HCT116 (cell line): ENCODE measurements at regions not wholly inside any gene's neighbourhood (a gene's known extent, or its start where the extent isn't known, plus 50 kb on each side); places are given as distances from the start of the nearest gene placed in this dataset.

Experiments
- ATAC-seq: fragments of 200-7000 bp; cut with Tn5 transposase; 2 replicates; pipeline ENCODE4 v1.9.1; 2020; ENCODE audit warnings: mild to moderate bottlenecking, moderate library complexity
- BruUV-seq: library from RNA; stranded (reverse); fragments of 400-500 nt; replicated peaks from 2 replicates; lab custom pipeline; 2021; lab: Mats Ljungman, UMichigan
- CTCF ChIA-PET: fragments of 300-600 bp; sonication (Branson Sonifier 250); formaldehyde crosslinking; loops from one replicate; lab custom pipeline; 2021; ENCODE audit warnings: antibody characterized with exemption; lab: Charles Lee
- POLR2A ChIA-PET: fragments of 300-600, 350-600 bp; sonication (Branson Sonifier 250); formaldehyde crosslinking; loops from one replicate; lab custom pipeline; 2021; ENCODE audit warnings: antibody characterized with exemption; lab: Charles Lee
- RAD21 ChIA-PET, 2 experiments: fragments of 300-600 bp; sonication (Branson Sonifier 250); formaldehyde crosslinking; loops; one replicate each; lab custom pipeline; 2023; ENCODE audit warnings: low total read pairs in 2 of 2; ENCODE audit not compliant: uncharacterized antibody in 2 of 2, unreplicated experiment in 2 of 2, low non-redundant PET in 1 of 2; lab: Charles Lee
- DNase-seq: peaks from one replicate; pipeline ENCODE4 v3.0.0-alpha.2; 2010; ENCODE audit warnings: low read depth, low spot score
- H2AFZ ChIP-seq: fragments of 200-600 bp; shearing (Covaris generic), sonication (generic); 2 replicates; pipeline ENCODE4 v1.6.1; 2017; ENCODE audit warnings: low read depth, mixed run types, mixed read lengths, antibody characterized with exemption, low read length; ENCODE audit not compliant: poor library complexity, severe bottlenecking
- H3K27ac ChIP-seq: 2 replicates; pipeline ENCODE4 v1.5.1; 2012; ENCODE audit warnings: low read depth, low read length
- H3K27me3 ChIP-seq: fragments of 200-600 bp; sonication (generic); 2 replicates; pipeline ENCODE4 v1.6.1; 2016; ENCODE audit warnings: mixed run types, low read length, mixed read lengths; ENCODE audit not compliant: insufficient read depth
- H3K36me3 ChIP-seq, 2 experiments: fragments of 200-500 bp in 1 of 2; fragments of 200-600 bp in 1 of 2; sonication (Bioruptor generic) in 1 of 2; sonication (generic) in 1 of 2; 2 replicates each; pipeline versions ENCODE4 v1.5.1 to v1.6.1; 2014 to 2016; ENCODE audit warnings: low read length in 2 of 2, inconsistent platforms in 1 of 2, mixed read lengths in 1 of 2, mixed run types in 1 of 2; ENCODE audit not compliant: insufficient read depth in 2 of 2, control insufficient read depth in 1 of 2
- H3K4me1 ChIP-seq, 2 experiments: fragments of 200-600 bp in 1 of 2; sonication (generic) in 1 of 2; 2 replicates each; pipeline versions ENCODE4 v1.5.1 to v1.6.1; 2012 to 2017; ENCODE audit warnings: low read length in 2 of 2, inconsistent platforms in 1 of 2, mild to moderate bottlenecking in 1 of 2, mixed read lengths in 1 of 2, mixed run types in 1 of 2, moderate library complexity in 1 of 2; ENCODE audit not compliant: insufficient read depth in 2 of 2, control insufficient read depth in 1 of 2
- H3K4me2 ChIP-seq: fragments of 200-600 bp; sonication (generic); 2 replicates; pipeline ENCODE4 v1.6.1; 2017; ENCODE audit warnings: mixed run types, low read length, mixed read lengths
- H3K4me3 ChIP-seq, 2 experiments: fragments of 200-600 bp in 1 of 2; sonication (generic) in 1 of 2; replicated peaks in 1 of 2; 2 replicates each; pipeline ENCODE4 v1.5.1; 2011 to 2016; ENCODE audit warnings: low read length in 2 of 2, control low read depth in 1 of 2, low read depth in 1 of 2, mild to moderate bottlenecking in 1 of 2, mixed read lengths in 1 of 2, mixed run types in 1 of 2
- H3K79me2 ChIP-seq: fragments of 200-600 bp; sonication (generic); 2 replicates; pipeline ENCODE4 v1.6.1; 2017; ENCODE audit warnings: mild to moderate bottlenecking, mixed run types, low read length, moderate library complexity, mixed read lengths; ENCODE audit not compliant: insufficient read depth
- H3K9ac ChIP-seq: fragments of 200-600 bp; sonication (generic); 2 replicates; pipeline ENCODE4 v1.6.1; 2016; ENCODE audit warnings: low read length, mixed read lengths
- H3K9me2 ChIP-seq: fragments of 200-600 bp; sonication (generic), shearing (Covaris generic); 2 replicates; pipeline ENCODE4 v1.6.1; 2017; ENCODE audit warnings: mixed run types, mild to moderate bottlenecking, moderate library complexity; ENCODE audit not compliant: insufficient read depth
- H3K9me3 ChIP-seq, 2 experiments: fragments of 200-500 bp in 1 of 2; fragments of 200-600 bp in 1 of 2; sonication (Bioruptor generic) in 1 of 2; sonication (generic) in 1 of 2; 2 replicates each; pipeline ENCODE4 v1.6.1; 2014 to 2017; ENCODE audit warnings: low read length in 2 of 2, mixed read lengths in 2 of 2, inconsistent platforms in 1 of 2, low read depth in 1 of 2, mild to moderate bottlenecking in 1 of 2, mixed run types in 1 of 2, moderate library complexity in 1 of 2; ENCODE audit not compliant: control insufficient read depth in 1 of 2, insufficient read depth in 1 of 2
- H4K20me1 ChIP-seq: fragments of 200-600 bp; sonication (generic), shearing (Covaris generic); 2 replicates; pipeline ENCODE4 v1.6.1; 2017; ENCODE audit warnings: mixed run types, mild to moderate bottlenecking, moderate library complexity; ENCODE audit not compliant: insufficient read depth
- ATF3 ChIP-seq: IDR thresholded peaks from 2 replicates; pipeline ENCODE4 v1.6.1; 2012
- CBX3 ChIP-seq: IDR thresholded peaks from 2 replicates; pipeline ENCODE4 v1.6.1; 2012; ENCODE audit warnings: low read depth
- CEBPB ChIP-seq: IDR thresholded peaks from 2 replicates; pipeline ENCODE4 v1.6.1; 2012; ENCODE audit warnings: low read depth
- EGR1 ChIP-seq: IDR thresholded peaks from 2 replicates; pipeline ENCODE4 v1.6.1; 2012; ENCODE audit warnings: low read depth
- ELF1 ChIP-seq: IDR thresholded peaks from 2 replicates; pipeline ENCODE4 v1.6.1; 2012; ENCODE audit warnings: low read depth, borderline replicate concordance
- EZH2phosphoT487 ChIP-seq: fragments of 200-600 bp; IDR thresholded peaks from 2 replicates; pipeline ENCODE4 v1.6.1; 2018; ENCODE audit warnings: antibody characterized with exemption, borderline replicate concordance
- JUND ChIP-seq: IDR thresholded peaks from 2 replicates; pipeline ENCODE4 v1.6.1; 2012
- POLR2A ChIP-seq: IDR thresholded peaks from 2 replicates; pipeline ENCODE4 v1.7.0; 2011; ENCODE audit warnings: borderline replicate concordance; ENCODE audit not compliant: insufficient read depth, insufficient read length; ENCODE audit errors: extremely low read depth
- POLR2AphosphoS5 ChIP-seq: IDR thresholded peaks from 2 replicates; pipeline ENCODE4 v1.6.1; 2011; ENCODE audit warnings: mild to moderate bottlenecking, low read depth, low read length, moderate library complexity
- RAD21 ChIP-seq: IDR thresholded peaks from 2 replicates; pipeline ENCODE4 v1.6.1; 2012; ENCODE audit warnings: low read depth, mild to moderate bottlenecking
- REST ChIP-seq: IDR thresholded peaks from 2 replicates; pipeline ENCODE4 v1.6.1; 2012; ENCODE audit warnings: low read depth
- SIN3A ChIP-seq: IDR thresholded peaks from 2 replicates; pipeline ENCODE4 v1.6.1; 2012; ENCODE audit warnings: low read depth
- SP1 ChIP-seq: IDR thresholded peaks from 2 replicates; pipeline ENCODE4 v1.6.1; 2012; ENCODE audit warnings: low read depth
- SRF ChIP-seq: IDR thresholded peaks from 2 replicates; pipeline ENCODE4 v1.6.1; 2012; ENCODE audit warnings: low read depth
- YY1 ChIP-seq: IDR thresholded peaks from 2 replicates; pipeline ENCODE4 v1.6.1; 2011; ENCODE audit warnings: low read length, low read depth, moderate library complexity, mild to moderate bottlenecking; ENCODE audit not compliant: insufficient replicate concordance; ENCODE audit errors: extremely low read depth
- ZFX ChIP-seq: fragments of 450-650 bp; IDR thresholded peaks from 2 replicates; pipeline ENCODE4 v1.6.1; 2017
- ZNF274 ChIP-seq: fragments of 200-500 bp; sonication (Bioruptor generic); IDR thresholded peaks from 2 replicates; pipeline ENCODE4 v1.6.1; 2014; ENCODE audit warnings: mild to moderate bottlenecking, low read depth, low read length, inconsistent platforms
- intact Hi-C: fragments of 100-400 bp; cut with micrococcal nuclease; formaldehyde crosslinking; loops from 2 replicates; pipeline ENCODE4 v1.10.0; 2022
- TF ChIP-seq, protein P1 (sequence below): IDR thresholded peaks from 2 replicates; pipeline ENCODE4 v1.6.1; 2011; ENCODE audit warnings: mild to moderate bottlenecking, low read length, moderate library complexity; ENCODE audit not compliant: insufficient replicate concordance; ENCODE audit errors: extremely low read depth

GRCh38 chr5:18551716-18552115 is 917.5 kb downstream of the TAF11L14 start:
- no TSS peak for BruUV-seq
- H3K4me1 ChIP-seq, result no peaks in the 10 kb centered on the region

More at GRCh38 chr5:18551716-18552115, 917.5 kb downstream of the TAF11L14 start:
- no peak for DNase-seq
- Histone ChIP-seq H3K9me3 (peaks cover 0 to 29% of the 10 kb centered on the region in 2 experiments; a peak in 2 of 4 replicates), H3K27ac (no peak overlapping the region), H3K36me3 (no peaks in the 10 kb centered on the region), H3K4me3 (no peak overlapping the region), H3K27me3 (no peaks in the 10 kb centered on the region), H3K9ac (no peak overlapping the region), H4K20me1 (no peaks in the 10 kb centered on the region), H2AFZ (no peak overlapping the region), H3K4me2 (no peak overlapping the region), H3K79me2 (no peaks in the 10 kb centered on the region), H3K9me2 (no peaks in the 10 kb centered on the region)
- RAD21 ChIA-PET, result no interaction called here
- CTCF ChIA-PET, result no interaction called here
- intact Hi-C loops, result no loop called here
- POLR2A ChIA-PET, result no interaction called here
- ATAC-seq, result no peak
- TF ChIP-seq ELF1, result no peak
- TF ChIP-seq SP1, result no peak
- TF ChIP-seq POLR2A, result no peak
- TF ChIP-seq ATF3, result no peak
- no peak for TF ChIP-seq ZFX
- TF ChIP-seq POLR2AphosphoS5, result no peak
- TF ChIP-seq JUND, result no peak
- no peak for TF ChIP-seq SRF
- TF ChIP-seq SIN3A, result no peak
- TF ChIP-seq CBX3, result no peak
- TF ChIP-seq EZH2phosphoT487, result no peak
- TF ChIP-seq EGR1, result no peak
- TF ChIP-seq REST, result no peak
- no peak for TF ChIP-seq RAD21
- no peak for TF ChIP-seq CEBPB
- TF ChIP-seq YY1, result no peak
- TF ChIP-seq, protein P1, sequence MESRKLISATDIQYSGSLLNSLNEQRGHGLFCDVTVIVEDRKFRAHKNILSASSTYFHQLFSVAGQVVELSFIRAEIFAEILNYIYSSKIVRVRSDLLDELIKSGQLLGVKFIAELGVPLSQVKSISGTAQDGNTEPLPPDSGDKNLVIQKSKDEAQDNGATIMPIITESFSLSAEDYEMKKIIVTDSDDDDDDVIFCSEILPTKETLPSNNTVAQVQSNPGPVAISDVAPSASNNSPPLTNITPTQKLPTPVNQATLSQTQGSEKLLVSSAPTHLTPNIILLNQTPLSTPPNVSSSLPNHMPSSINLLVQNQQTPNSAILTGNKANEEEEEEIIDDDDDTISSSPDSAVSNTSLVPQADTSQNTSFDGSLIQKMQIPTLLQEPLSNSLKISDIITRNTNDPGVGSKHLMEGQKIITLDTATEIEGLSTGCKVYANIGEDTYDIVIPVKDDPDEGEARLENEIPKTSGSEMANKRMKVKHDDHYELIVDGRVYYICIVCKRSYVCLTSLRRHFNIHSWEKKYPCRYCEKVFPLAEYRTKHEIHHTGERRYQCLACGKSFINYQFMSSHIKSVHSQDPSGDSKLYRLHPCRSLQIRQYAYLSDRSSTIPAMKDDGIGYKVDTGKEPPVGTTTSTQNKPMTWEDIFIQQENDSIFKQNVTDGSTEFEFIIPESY, result no peak
- no peak for TF ChIP-seq ZNF274
- TF ChIP-seq, all 23 proteins: peak for 0
